Right lobe of liver (tissue), 4 donors: ENCODE measurements at regions not wholly inside any gene's neighbourhood (a gene's known extent, or its start where the extent isn't known, plus 50 kb on each side); places are given as distances from the start of the nearest gene placed in this dataset.

Experiments
- POLR2A ChIP-seq: fragments of 450-650 bp; IDR thresholded peaks from one replicate; pipeline ENCODE4 v1.6.1; 2017; ENCODE audit warnings: antibody characterized with exemption, mild to moderate bottlenecking
- TF ChIP-seq, protein P1 (sequence below), 4 donors: fragments of 200-600 bp in 3 of 4; fragments of 450-650 bp in 1 of 4; IDR thresholded peaks; one replicate each; pipeline versions ENCODE4 v1.5.1 to v1.8.0; 2016 to 2022; ENCODE audit warnings: antibody characterized with exemption in 4 of 4, mild to moderate bottlenecking in 2 of 4
- donor health status: DM: no; HTN: no; CAD: no.
- donor health status: DM: no; HTN: no; CAD: no.
- donor health status: DM: no; HTN: yes; CAD: no.

DNA sequence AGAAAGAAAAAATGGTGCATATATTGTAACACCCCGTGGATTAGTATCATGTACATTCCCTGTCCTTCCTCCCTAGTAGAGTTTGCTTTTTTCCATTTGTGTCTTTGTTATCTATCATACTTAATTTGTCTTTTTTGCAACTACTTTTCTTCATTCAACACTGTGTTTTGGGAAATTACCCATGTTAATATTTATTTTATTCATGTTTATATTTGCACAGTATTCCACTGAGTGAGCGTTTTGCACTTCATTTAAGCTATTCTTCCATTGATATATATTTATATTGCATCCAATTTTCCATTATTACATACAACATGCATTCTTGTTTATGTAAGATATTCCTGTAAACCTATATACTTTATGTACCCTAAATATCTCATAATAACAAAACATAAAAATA is 57.6 kb upstream of the FAM171A1 start:
- TF ChIP-seq, protein P1, sequence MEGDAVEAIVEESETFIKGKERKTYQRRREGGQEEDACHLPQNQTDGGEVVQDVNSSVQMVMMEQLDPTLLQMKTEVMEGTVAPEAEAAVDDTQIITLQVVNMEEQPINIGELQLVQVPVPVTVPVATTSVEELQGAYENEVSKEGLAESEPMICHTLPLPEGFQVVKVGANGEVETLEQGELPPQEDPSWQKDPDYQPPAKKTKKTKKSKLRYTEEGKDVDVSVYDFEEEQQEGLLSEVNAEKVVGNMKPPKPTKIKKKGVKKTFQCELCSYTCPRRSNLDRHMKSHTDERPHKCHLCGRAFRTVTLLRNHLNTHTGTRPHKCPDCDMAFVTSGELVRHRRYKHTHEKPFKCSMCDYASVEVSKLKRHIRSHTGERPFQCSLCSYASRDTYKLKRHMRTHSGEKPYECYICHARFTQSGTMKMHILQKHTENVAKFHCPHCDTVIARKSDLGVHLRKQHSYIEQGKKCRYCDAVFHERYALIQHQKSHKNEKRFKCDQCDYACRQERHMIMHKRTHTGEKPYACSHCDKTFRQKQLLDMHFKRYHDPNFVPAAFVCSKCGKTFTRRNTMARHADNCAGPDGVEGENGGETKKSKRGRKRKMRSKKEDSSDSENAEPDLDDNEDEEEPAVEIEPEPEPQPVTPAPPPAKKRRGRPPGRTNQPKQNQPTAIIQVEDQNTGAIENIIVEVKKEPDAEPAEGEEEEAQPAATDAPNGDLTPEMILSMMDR (IDR thresholded peaks at IDR 0.05): no peak
- no peak for TF ChIP-seq POLR2A
